K562 (cell line): ENCODE measurements at regions not wholly inside any gene's neighbourhood (a gene's known extent, or its start where the extent isn't known, plus 50 kb on each side); places are given as distances from the start of the nearest gene placed in this dataset.

ENCODE experiments used
- ATAC-seq: fragments of 200-7000 bp; cut with Tn5 transposase; 3 replicates; pipeline ENCODE4 v1.9.1; 2020; ENCODE audit warnings: moderate library complexity
- BruUV-seq: library from RNA; stranded (reverse); fragments of 400-500 nt; replicated peaks from 2 replicates; lab custom pipeline; 2021; lab: Mats Ljungman, UMichigan
- CTCF ChIA-PET: fragments of 300-600 bp; formaldehyde crosslinking; extraction: SDS; loops from one replicate; lab custom pipeline; 2021; ENCODE audit warnings: low intra/inter-chr PET ratio; lab: Yijun Ruan, JAX
- POLR2A ChIA-PET: fragments of 300-600, 350-650 bp; sonication (Branson Sonifier 250); formaldehyde crosslinking; extraction: SDS; loops from one replicate; lab custom pipeline; 2021; ENCODE audit warnings: antibody characterized with exemption, inconsistent platforms; lab: Yijun Ruan, JAX
- DNase-seq, 4 experiments: peaks; one replicate each; pipeline versions ENCODE4 v3.0.0 to v3.0.0-alpha.2; 2011 to 2018; ENCODE audit warnings: low spot score in 3 of 4, mixed read lengths in 3 of 4; ENCODE audit errors: extremely low read depth in 1 of 4
- FAIRE-seq: peaks from 2 replicates; lab custom pipeline; 2011; peaks lifted over from hg19 to GRCh38; lab: Jason Lieb, UNC
- H2AFZ ChIP-seq: 2 replicates; pipeline ENCODE4 v1.6.0; 2011; ENCODE audit warnings: low read depth, low read length, control low read depth, inconsistent platforms
- H3K27ac ChIP-seq: fragments of 200-600 bp; 3 replicates; pipeline ENCODE4 v1.8.0; 2011; ENCODE audit warnings: low read depth, mild to moderate bottlenecking, control low read depth, inconsistent platforms, low read length, moderate library complexity, mixed read lengths; ENCODE audit errors: extremely low read depth
- H3K27me3 ChIP-seq, 2 experiments: fragments of 300-600 bp in 1 of 2; 2 replicates in 1 of 2; 3 replicates in 1 of 2; pipeline versions ENCODE4 v1.6.0 to v1.8.0; 2011; ENCODE audit warnings: inconsistent platforms in 2 of 2, low read length in 2 of 2, mild to moderate bottlenecking in 1 of 2, mixed read lengths in 1 of 2, moderate library complexity in 1 of 2; ENCODE audit not compliant: control insufficient read depth in 2 of 2, insufficient read depth in 2 of 2
- H3K36me3 ChIP-seq: fragments of 300-600 bp; 3 replicates; pipeline ENCODE4 v1.8.0; 2011; ENCODE audit warnings: mild to moderate bottlenecking, low read length, inconsistent platforms; ENCODE audit not compliant: control insufficient read depth, insufficient read depth
- H3K4me1 ChIP-seq, 2 experiments: fragments of 200-600 bp in 1 of 2; replicated peaks in 1 of 2; 2 replicates in 1 of 2; 3 replicates in 1 of 2; pipeline versions ENCODE4 v1.5.1 to v1.8.0; 2011; ENCODE audit warnings: inconsistent platforms in 2 of 2, low read length in 2 of 2, mild to moderate bottlenecking in 1 of 2, mixed read lengths in 1 of 2, moderate library complexity in 1 of 2; ENCODE audit not compliant: control insufficient read depth in 2 of 2, insufficient read depth in 2 of 2
- H3K4me2 ChIP-seq: 2 replicates; pipeline ENCODE4 v1.6.1; 2011; ENCODE audit warnings: low read length, control low read depth, inconsistent platforms, mixed read lengths; ENCODE audit not compliant: insufficient read depth
- H3K4me3 ChIP-seq: fragments of 200-600 bp; sonication (generic), shearing (Covaris generic); 2 replicates; pipeline ENCODE4 v1.5.1; 2016; ENCODE audit warnings: control low read depth, inconsistent platforms
- H3K79me2 ChIP-seq: fragments of 200-600 bp; 3 replicates; pipeline ENCODE4 v1.8.0; 2011; ENCODE audit warnings: low read length, inconsistent platforms; ENCODE audit not compliant: control insufficient read depth, insufficient read depth
- H3K9ac ChIP-seq, 2 experiments: 2 replicates each; pipeline versions ENCODE4 v1.6.0 to v1.6.1; 2011; ENCODE audit warnings: low read depth in 2 of 2, low read length in 2 of 2, control low read depth in 1 of 2, inconsistent platforms in 1 of 2, mild to moderate bottlenecking in 1 of 2, mixed read lengths in 1 of 2; ENCODE audit not compliant: insufficient read depth in 1 of 2
- H3K9me1 ChIP-seq: one replicate; pipeline ENCODE4 v1.6.0; 2011; ENCODE audit warnings: inconsistent platforms, mild to moderate bottlenecking, low read length, moderate library complexity; ENCODE audit not compliant: control insufficient read depth, insufficient read depth
- H3K9me3 ChIP-seq: replicated peaks from 2 replicates; pipeline ENCODE4 v1.5.1; 2011; ENCODE audit warnings: low read depth, low read length, inconsistent platforms; ENCODE audit not compliant: control insufficient read depth, insufficient read depth
- H4K20me1 ChIP-seq: replicated peaks from 2 replicates; pipeline ENCODE4 v1.6.1; 2011; ENCODE audit warnings: low read length, inconsistent platforms, mixed read lengths; ENCODE audit not compliant: control insufficient read depth, insufficient read depth
- MYC ChIP-seq, 2 experiments: fragments of 250-450 bp in 1 of 2; sonication (Bioruptor Pico) in 1 of 2; IDR thresholded peaks; 2 replicates each; pipeline versions ENCODE4 v1.5.1 to v1.6.1; 2012 to 2021; ENCODE audit warnings: low read depth in 2 of 2, borderline replicate concordance in 1 of 2, improper control_type of control experiment in 1 of 2, low read length in 1 of 2, mild to moderate bottlenecking in 1 of 2, moderate library complexity in 1 of 2
- RAD51 ChIP-seq: fragments of 450-650 bp; IDR thresholded peaks from 2 replicates; pipeline ENCODE4 v1.7.1; 2016; ENCODE audit warnings: low read depth, mild to moderate bottlenecking, borderline replicate concordance
- WGBS: fragments of 100-300 bp; shearing (Covaris generic); methylation state at CpG from one replicate; pipeline ENCODE4 v1.1.6; 2016; ENCODE audit warnings: low coverage, mixed read lengths; ENCODE audit not compliant: insufficient coverage; ENCODE audit errors: missing lambda C conversion rate; 5-methylcytosine and 5-hydroxymethylcytosine counted together
- in situ Hi-C: fragments of 300-500 bp; cut with MboI; formaldehyde crosslinking; loops from 4 replicates; pipeline ENCODE4 v1.15.0; 2018; ENCODE audit warnings: inconsistent platforms, mixed read lengths
- intact Hi-C: fragments of 100-400 bp; cut with micrococcal nuclease; formaldehyde crosslinking; loops from 2 replicates; pipeline ENCODE4 v1.14.2; 2022
- TF ChIP-seq, protein P1 (sequence below), 2 experiments: fragments of 450-650 bp in 1 of 2; sonication (generic) in 1 of 2; formaldehyde crosslinking in 1 of 2; IDR thresholded peaks; 2 replicates each; pipeline versions ENCODE4 v1.7.1 to v1.9.0; 2016 to 2022; ENCODE audit warnings: inconsistent platforms in 1 of 2, mild to moderate bottlenecking in 1 of 2, missing genetic modification reagents in 1 of 2
- TF ChIP-seq, protein P2 (sequence below): sonication (generic); formaldehyde crosslinking; IDR thresholded peaks from 2 replicates; pipeline ENCODE4 v1.8.0; 2023; ENCODE audit warnings: mild to moderate bottlenecking, missing genetic modification reagents
- TF ChIP-seq, protein P3 (sequence below): fragments of 450-650 bp; IDR thresholded peaks from 2 replicates; pipeline ENCODE4 v1.6.1; 2014; ENCODE audit warnings: low read depth, mild to moderate bottlenecking, moderate library complexity, borderline replicate concordance

DNA sequence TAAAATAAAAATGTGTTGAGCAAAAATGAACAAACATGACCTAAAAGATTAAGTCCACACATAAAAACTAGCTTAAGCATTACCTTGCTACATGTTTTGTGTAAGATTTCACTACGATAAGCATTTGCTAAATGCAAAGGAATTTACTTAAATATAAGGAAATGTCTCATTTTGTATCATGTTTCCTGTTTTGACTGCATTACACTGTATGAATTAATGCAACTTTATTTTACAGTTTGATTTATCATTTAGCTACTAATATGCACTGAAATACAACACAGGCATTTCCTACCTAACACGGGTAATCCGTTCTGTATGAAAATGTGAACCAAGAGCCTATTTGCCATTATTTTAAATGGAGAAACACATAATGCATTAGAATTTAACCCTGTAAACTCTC, 1076.5 kb upstream of the DDX18 start:
- ChIA-PET CTCF (no interaction called here), POLR2A (no interaction called here)
- Histone ChIP-seq H3K9me3 (no peaks in the 10 kb centered on the region; the same call in 1 of the 2 replicates), H3K27me3 (no peaks in the 10 kb centered on the region), H3K9ac (no peak overlapping the region), H3K27ac (no peak overlapping the region), H2AFZ (no peak overlapping the region), H3K79me2 (no peaks in the 10 kb centered on the region), H3K36me3 (no peaks in the 10 kb centered on the region), H4K20me1 (no peaks in the 10 kb centered on the region), H3K4me1 (no peaks in the 10 kb centered on the region), H3K9me1 (no peaks in the 10 kb centered on the region), H3K4me2 (no peak overlapping the region), H3K4me3 (no peak overlapping the region)
- ATAC-seq, result no peak
- 3% methylated on average over 3 of the region's 3 CpGs for WGBS
- no peak for DNase-seq
- FAIRE-seq, result no peak
- intact Hi-C loops, result no loop called here
- BruUV-seq, result no TSS peak
- in situ Hi-C loops, result no loop called here
- TF ChIP-seq MYC (IDR thresholded peaks at IDR 0.05; ENCODE audit: low read depth, low read length) (no peak), MYC (CRISPR knock-in tag; IDR thresholded peaks at IDR 0.05; ENCODE audit: borderline replicate concordance, low read depth) (no peak), RAD51 (no peak)
- TF ChIP-seq, protein P1, sequence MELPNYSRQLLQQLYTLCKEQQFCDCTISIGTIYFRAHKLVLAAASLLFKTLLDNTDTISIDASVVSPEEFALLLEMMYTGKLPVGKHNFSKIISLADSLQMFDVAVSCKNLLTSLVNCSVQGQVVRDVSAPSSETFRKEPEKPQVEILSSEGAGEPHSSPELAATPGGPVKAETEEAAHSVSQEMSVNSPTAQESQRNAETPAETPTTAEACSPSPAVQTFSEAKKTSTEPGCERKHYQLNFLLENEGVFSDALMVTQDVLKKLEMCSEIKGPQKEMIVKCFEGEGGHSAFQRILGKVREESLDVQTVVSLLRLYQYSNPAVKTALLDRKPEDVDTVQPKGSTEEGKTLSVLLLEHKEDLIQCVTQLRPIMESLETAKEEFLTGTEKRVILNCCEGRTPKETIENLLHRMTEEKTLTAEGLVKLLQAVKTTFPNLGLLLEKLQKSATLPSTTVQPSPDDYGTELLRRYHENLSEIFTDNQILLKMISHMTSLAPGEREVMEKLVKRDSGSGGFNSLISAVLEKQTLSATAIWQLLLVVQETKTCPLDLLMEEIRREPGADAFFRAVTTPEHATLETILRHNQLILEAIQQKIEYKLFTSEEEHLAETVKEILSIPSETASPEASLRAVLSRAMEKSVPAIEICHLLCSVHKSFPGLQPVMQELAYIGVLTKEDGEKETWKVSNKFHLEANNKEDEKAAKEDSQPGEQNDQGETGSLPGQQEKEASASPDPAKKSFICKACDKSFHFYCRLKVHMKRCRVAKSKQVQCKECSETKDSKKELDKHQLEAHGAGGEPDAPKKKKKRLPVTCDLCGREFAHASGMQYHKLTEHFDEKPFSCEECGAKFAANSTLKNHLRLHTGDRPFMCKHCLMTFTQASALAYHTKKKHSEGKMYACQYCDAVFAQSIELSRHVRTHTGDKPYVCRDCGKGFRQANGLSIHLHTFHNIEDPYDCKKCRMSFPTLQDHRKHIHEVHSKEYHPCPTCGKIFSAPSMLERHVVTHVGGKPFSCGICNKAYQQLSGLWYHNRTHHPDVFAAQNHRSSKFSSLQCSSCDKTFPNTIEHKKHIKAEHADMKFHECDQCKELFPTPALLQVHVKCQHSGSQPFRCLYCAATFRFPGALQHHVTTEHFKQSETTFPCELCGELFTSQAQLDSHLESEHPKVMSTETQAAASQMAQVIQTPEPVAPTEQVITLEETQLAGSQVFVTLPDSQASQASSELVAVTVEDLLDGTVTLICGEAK (IDR thresholded peaks at IDR 0.05), result no peak
- TF ChIP-seq, protein P1 (CRISPR knock-in tag; IDR thresholded peaks at IDR 0.05), result no peak
- TF ChIP-seq, protein P2, sequence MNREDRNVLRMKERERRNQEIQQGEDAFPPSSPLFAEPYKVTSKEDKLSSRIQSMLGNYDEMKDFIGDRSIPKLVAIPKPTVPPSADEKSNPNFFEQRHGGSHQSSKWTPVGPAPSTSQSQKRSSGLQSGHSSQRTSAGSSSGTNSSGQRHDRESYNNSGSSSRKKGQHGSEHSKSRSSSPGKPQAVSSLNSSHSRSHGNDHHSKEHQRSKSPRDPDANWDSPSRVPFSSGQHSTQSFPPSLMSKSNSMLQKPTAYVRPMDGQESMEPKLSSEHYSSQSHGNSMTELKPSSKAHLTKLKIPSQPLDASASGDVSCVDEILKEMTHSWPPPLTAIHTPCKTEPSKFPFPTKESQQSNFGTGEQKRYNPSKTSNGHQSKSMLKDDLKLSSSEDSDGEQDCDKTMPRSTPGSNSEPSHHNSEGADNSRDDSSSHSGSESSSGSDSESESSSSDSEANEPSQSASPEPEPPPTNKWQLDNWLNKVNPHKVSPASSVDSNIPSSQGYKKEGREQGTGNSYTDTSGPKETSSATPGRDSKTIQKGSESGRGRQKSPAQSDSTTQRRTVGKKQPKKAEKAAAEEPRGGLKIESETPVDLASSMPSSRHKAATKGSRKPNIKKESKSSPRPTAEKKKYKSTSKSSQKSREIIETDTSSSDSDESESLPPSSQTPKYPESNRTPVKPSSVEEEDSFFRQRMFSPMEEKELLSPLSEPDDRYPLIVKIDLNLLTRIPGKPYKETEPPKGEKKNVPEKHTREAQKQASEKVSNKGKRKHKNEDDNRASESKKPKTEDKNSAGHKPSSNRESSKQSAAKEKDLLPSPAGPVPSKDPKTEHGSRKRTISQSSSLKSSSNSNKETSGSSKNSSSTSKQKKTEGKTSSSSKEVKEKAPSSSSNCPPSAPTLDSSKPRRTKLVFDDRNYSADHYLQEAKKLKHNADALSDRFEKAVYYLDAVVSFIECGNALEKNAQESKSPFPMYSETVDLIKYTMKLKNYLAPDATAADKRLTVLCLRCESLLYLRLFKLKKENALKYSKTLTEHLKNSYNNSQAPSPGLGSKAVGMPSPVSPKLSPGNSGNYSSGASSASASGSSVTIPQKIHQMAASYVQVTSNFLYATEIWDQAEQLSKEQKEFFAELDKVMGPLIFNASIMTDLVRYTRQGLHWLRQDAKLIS (CRISPR knock-in tag), result no peak
- TF ChIP-seq, protein P3, sequence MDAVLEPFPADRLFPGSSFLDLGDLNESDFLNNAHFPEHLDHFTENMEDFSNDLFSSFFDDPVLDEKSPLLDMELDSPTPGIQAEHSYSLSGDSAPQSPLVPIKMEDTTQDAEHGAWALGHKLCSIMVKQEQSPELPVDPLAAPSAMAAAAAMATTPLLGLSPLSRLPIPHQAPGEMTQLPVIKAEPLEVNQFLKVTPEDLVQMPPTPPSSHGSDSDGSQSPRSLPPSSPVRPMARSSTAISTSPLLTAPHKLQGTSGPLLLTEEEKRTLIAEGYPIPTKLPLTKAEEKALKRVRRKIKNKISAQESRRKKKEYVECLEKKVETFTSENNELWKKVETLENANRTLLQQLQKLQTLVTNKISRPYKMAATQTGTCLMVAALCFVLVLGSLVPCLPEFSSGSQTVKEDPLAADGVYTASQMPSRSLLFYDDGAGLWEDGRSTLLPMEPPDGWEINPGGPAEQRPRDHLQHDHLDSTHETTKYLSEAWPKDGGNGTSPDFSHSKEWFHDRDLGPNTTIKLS, result no peak
